ENCODE measurements at regions not wholly inside any gene's neighbourhood (a gene's known extent, or its start where the extent isn't known, plus 50 kb on each side); places are given as distances from the start of the nearest gene placed in this dataset.

- TF ChIP-seq CTCF (IDR thresholded peaks at IDR 0.05) = no peak
- no peak for TF ChIP-seq POLR2A (IDR thresholded peaks at IDR 0.05)
- TF ChIP-seq POLR2AphosphoS5 (IDR thresholded peaks at IDR 0.05; ENCODE audit: insufficient read depth in 1 of 2, low read depth in 1 of 2) = no peak
Observed at GRCh38 chr3:99128235-99128634, 226.7 kb upstream of the DCBLD2 start.
